ENCODE measurements at regions not wholly inside any gene's neighbourhood (a gene's known extent, or its start where the extent isn't known, plus 50 kb on each side); places are given as distances from the start of the nearest gene placed in this dataset.

DNA sequence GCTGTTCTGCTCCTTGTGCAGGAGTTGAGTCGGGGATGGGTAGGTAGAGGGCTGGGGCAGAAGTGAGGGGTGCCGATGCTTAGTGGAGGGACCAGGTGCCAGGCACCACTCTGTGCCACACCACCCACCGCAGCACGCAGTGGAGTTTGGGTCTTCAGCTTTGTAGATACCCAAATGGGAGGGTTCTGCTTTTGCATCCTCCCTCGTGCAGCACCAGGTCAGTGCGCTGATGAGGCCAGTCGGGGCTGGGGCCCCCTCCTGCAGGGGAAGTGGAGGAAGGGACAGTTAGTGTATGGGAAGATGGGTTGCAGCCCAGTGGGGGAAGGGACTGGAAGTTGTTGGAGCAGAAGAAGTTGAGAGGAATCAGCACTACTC lies 244.0 kb downstream of the RHOU start:
- no peak for DNase-seq

DNA sequence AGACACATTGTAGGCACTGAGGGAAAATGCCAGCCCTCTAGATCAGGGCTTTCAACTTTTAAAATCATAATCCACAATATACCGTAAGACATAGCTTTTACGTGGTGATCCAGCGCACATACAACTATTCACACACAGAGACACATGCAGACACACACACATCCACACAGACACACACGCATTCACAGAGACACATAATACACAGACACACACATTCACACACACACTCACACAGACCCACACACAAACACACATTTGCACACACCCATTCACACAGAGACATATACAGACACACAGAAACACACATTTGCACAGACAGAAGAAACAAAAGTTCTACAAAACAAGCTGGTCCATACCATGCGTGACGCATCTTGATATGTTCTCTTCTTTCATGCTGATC lies 244.5 kb downstream of the RHOU start:
- no peak for DNase-seq

DNA sequence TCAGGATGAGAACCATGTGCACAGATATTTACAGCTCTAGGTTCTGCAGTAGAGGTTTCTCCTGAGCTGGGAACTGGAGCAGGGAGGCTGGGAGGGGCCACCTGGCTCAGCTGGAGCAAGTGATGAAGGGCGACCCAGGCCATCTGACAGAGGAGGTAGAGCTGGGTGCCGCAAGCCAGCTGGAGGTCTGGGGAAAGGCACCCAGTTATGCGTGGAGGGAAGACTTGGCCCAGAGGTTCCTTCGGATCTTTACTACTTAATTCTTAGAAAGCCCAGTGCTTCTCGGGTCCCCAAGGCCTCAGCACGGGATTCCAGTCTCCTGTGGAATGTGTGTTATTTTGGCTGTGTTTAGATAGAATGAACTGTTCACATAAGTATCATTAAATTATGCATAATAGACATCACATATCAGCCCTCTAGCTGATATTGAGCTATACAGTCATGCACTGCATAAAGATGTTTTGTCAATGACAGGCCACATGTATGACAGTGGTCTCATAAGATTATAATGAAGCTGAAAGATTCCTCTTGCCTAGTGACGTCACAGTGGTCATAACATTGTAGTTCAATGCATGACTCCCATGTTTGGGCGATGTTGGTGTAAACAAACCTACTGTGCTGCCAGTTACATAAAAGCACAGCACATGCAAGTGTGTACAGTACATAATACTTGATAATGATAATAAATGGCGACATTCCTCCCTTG lies 245.1 kb downstream of the RHOU start:
- no peak for DNase-seq

DNA sequence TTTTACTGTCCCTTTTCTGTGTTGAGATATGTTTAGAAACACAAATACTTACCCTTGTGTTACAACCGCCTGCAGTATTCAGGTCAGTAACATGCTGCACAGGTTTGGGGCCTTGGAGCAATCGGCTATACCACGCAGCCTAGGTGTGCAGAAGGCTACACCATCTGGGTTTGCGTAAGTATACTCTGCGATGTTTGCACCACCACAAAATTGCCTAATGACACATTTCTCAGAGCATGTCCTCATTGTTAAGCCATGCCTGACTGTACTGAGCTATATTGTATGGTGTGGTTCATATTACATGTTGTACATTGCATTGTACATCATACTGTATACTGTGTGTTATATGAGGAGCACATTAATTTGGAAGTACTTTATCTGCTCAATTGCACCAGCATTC lies 247.4 kb downstream of the RHOU start:
- DNase-seq, result peak; percentile 44

DNA sequence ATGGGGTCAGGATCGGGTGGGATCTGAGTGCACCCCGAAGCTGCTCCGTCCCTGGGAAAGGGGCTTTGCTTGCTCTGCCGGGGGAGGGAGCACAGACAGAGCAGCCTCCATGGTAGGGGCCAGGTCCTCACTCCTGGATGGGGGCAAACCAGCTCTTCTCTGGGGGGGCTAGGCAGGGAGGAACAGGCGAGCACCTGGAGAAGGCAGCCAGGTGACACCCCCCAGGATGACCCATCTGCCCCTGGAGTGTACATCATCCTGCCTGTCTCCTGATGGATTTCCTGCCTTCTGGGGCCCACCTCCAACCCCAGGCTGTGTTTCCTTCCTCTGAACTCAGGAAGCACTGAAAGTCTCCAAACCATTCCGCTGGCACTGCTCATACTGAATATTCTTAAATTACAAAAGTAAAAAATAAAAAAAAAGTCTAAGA lies 248.0 kb downstream of the RHOU start:
- no peak for DNase-seq

DNA sequence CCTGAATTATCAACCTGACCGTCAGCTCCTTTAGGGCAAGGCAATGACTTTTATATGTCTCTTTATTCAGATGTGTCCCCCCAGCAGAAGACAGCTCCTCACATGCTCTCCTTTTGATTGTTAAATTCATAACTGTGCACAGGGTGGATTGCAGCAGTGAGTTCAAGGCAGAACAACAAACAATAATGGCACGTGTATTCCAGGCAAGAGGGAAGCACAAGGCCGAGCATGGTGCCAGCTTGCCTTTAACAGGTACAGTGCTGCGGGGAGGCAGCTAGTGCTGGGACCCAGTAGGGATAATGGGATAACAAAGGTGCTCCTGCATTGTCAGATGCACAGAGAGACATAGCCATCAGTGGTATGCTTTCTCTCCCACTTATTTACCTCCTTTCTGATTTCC lies 248.4 kb downstream of the RHOU start:
- DNase-seq, result no peak

DNA sequence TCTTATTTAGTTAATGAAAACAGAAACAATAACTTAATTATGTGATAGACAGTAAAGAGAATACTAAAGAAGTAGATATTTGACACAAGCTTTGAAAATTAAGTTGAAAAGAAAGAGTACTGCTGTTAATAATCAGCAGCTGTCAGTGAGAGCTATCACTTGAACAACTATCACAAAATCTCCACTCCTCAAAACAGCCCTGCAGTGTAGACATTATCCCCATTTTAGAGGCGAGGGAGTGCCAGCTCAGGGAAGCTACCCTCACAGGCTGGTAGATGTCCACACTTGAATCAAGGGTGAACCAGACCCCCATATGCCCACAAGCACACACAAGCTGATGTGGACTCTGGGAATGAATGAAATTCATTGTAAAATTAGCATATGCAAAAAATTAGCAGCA lies 248.8 kb downstream of the RHOU start:
- no peak for DNase-seq

DNA sequence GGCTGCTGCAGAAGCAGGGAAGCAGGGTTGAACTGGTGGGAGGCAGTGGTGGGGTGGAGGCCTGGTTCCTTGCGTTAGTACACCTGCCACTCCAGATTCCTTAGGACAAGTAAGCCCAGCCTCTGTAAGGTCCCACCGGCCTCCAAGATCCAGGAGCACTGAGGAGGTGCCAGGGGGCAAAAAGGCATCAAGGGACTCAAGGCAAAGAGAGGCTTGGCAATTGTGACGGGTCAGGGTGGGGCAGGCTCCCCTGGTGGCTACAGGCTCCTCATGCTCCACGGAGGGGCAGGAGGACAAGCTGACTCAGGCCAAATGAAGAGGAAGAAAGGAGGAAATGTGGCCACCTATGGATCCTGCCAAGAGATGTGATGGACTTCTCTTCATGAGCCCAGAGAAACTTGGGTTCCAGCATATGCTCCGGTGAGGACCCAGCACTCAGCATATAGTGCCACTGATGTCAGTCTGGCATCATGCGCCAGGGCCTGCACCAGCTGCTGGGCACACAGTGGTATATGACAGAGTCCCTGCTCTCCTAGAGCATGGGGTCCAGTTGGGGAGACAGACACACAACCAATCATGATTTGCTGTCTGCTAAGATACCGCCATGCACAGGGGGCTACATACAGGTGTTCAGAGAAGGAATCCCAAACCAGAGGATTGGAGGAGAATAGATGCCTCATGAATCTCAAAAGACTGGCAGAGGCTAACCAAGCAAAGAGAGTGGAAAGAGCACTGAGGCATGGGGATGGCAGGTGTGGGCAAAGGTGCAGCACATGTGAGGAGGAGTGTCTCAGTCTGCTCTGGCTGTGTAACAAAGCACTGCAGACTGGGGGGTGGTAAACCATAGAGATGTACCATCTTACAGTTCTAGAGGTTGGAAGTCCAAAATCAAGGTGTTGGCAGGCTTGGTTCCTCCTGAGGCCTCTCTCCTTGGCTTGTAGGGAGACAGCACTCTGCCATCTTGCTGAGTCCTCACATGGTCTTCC lies 249.7 kb downstream of the RHOU start:
- no peak for DNase-seq

DNA sequence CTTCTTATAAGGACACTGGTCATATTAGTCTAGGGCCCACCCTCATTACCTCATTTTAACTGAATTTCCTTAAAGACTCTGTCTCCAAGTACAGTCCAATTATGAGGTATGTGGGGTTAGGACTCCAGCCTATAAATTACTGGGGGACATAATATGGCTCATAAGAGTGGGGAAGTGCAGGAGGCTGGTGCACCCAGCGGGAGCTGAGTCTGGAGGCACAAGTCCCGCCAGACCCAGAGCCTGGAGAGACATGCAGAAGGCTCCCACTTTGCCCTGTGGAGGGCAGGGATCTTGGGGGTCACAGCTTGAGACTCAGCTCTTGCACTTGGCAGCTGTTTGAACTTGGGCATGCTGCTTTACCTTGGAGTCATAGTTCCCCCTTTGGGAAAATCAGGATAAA lies 250.4 kb downstream of the RHOU start:
- DNase-seq, result no peak

DNA sequence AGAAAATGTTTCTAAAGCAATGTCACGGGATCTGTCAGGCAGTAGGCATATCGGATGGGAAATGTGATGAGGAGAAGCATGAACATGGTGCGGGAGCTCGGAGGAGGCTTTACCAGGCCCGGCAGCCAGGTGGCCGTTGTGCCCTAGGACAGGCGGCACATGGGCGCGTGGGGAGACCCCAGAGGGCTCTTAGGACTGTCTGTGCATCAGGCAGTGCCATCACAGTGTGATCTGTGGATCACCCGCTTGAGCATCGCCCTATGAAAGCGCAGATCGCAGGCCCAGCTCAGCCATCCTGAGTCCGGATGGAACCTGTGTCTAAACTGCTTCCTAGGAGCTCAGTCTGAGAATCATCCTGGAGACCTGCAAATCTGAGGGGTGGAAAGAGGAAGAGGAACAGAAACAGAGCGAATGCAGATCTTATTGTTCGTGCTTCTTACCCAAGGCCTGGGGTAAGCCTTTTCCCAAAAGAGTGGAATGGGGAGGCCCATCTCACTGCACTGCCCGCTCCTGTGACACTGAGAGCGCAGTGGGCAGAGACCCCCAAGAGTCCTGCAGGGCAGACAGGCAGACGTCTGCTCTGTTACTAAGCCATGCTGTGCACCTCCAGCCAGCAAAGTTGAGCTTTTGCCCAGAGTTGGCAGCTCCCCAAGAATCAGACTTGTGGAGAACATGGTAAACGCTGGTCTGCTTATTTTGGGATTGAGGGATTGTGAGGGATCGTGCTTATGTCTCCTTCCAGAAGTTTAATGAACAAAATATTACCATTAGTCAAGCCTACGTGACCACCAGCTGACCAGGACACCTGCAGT lies 251.0 kb downstream of the RHOU start:
- peak; percentile 48 for DNase-seq

DNA sequence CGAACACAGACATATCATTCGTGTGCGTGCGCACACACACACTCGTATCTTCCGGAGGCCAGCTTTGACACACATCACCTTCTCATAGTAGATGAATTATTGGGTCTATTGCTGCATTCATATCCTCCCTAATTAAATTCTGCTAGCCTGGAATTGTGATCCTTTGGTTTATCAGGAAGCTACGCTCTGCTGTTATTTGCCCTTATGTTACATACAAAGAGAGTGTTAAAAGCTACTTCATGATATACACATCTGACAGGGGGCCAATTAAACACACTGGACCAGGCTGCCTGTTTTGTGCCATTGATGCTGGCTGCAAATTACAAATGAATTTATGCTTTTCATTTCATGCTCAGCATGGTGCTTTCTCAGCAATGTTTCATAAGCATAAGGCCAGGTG lies 252.0 kb downstream of the RHOU start:
- no peak for DNase-seq

DNA sequence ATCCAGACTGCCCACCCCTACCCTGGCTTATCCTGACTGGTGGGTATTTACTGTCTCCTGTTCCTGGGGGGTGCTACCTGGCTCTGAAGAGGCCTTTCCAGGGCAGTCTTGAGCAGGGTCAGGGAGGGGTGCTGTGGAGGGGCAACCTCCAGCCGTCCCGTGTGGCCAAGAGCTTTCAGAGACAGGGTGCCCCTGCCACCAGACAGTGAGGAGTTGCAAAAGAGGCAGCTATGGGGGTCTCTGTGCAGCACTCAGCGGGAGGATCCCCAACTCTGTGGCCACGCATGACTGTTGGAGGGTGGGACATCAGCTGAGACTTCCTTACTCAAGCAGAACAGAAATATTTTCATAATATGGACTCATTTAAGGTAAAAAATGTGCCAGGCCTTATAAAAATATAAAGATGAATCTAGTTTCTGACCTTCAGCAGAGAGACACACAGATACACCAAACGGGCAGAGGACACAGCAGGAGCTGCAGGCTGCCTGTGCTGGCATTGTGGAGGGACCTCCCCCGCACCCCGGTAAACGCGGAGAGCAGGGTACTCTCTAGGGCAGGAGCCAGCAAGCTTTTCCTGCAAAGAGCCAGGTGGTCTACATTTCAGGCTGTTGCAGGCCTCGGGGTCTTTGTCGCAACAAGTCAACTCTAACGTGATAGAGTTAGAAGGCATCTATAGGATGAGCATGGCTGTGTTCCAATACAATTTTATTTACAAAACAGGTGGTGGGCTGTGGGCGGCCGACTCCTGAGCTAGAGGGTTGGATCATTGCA lies 252.6 kb downstream of the RHOU start:
- DNase-seq, result no peak

DNA sequence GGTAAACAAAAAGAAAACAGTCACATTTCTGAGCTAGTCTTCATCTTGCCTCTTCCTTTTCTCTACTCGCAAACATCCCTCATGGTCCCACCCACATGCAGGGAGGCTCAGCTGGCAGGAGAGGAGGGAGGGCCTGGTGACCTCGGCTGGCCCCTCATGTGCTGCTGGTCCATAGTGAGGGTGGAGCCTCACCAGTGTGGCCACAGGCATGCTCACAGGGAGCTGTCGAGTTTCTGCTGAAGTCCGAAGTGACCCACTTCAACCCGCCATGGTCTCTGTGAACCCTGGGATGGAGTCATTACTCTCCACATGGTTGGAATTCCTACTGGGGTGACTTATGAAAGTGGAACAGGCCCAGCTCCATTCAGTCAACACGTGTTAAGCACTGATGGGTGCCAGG lies 253.4 kb downstream of the RHOU start:
- DNase-seq, result peak; percentile 59

DNA sequence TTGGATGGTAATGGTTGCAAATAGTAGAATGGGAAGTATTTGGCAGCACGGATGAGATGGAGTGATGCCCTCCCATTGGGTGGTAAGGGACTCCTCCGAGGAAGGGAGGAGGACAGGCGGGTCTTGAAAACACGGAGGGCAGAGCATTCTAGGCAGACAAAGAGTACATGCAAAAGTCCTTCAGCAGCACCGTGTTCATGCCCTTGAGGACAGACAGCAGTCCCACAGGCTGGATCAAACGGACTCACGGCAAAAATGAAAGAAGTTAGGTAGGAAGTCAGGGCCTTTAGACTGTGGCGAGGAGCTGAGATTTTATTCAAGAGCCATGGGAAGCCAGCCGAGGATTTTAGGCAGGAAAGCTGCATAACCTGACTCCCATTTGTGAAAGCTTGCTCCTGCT lies 253.9 kb downstream of the RHOU start:
- DNase-seq, result no peak

DNA sequence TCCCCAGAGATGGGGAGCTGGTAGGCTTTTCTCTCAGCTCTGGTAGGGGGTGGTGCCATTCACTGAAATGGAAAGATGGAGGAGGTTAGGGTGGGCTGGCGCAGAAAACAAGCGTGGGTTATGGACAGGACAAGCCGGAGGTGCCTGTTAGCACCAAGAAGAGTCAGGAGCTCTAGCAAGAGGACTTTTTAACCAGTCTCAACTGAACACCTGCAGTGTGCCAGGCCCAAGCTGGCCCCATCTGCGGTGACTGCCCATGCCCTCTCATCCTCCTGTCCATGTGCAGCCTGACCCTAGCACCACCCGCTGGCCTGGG lies 254.4 kb downstream of the RHOU start:
- DNase-seq, result no peak

DNA sequence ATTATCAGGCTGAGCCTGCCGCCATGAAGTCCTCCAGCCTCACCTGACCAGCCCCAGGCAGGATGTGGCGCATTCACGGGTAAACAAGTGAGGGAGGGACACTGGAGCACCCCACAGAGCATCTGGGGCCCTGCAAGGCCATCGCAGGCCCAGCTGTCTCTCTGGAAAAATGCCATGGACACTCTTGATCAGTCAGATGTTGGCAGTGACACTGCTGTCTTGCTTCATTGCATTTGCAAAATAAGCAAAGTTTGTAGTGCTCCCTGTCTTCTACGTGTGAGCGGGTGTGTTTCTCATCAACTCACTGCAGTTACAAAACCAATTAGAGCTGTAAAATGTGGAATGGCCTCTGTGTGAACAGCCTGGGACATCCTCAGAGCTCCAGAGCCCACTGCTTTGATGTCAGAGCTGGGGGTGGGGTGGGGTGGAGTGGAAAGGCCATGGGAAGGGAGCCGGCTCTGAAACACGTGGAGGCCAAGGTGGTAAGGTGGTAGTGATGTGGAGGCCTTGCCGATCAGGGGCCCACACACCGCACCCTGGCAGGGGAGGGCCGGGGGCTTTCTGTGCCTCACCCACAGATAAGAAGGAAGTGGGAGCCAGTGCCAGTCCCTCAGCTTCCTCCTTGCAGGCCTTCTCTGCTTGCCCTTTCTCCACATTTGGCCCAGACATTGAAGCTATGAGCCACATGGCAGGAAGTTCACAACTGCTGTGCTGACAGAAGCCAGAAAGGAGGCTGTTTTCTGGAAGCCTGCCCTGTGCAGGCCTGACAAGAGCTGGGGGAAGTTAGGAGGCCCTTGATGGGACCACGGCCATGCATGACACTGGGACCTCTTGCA lies 254.9 kb downstream of the RHOU start:
- peak; percentile 81 for DNase-seq

DNA sequence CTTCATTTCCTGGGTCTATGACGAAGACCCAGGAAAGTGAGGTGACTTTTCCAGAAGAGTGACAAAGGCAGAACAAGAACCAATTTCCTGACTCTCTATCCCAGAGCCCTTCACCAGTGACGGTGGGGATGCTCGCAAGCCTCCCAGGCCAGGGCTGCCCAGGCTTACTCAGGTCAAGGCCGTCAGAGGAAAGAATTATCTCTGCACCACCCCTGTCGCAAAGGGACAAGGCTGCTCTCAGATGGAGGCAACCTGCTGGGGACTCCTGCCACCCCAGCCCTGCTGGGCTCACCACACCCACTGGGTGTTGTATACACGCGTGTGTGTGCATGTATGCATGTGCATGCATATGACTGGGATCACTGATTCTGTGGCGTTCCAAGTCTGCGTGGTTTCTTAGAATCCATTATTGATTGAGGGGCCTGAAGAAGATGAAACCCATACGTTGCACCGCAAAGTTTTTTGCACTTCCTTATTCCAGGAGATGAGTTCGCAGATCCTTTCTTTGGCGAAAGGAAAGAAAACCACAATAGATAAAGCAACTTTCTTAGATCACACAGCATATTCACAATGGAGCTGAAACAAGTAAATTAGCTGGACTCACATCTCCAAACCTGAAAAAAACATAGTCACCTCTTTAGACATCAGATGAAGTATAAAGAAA lies 255.8 kb downstream of the RHOU start:
- peak; percentile 52 for DNase-seq

DNA sequence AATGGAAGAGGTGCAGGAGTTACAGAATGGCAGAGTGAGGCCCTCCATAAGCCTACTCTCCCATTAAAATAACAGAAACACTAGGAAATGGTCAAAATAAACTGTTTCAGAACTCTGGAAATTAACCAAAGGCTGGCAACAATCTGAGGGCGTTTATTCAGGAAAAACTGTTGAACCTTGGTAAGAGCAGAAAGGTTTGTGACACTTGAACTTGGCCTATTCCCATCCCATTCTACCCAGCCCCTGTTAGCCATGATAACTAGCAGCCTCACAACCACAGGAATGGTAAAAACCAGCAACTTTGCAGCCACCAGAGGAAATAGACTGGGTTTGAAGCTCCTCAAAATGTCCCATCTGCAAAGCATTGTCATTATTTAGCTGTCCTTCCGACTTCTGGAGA lies 256.8 kb downstream of the RHOU start:
- DNase-seq, result no peak

DNA sequence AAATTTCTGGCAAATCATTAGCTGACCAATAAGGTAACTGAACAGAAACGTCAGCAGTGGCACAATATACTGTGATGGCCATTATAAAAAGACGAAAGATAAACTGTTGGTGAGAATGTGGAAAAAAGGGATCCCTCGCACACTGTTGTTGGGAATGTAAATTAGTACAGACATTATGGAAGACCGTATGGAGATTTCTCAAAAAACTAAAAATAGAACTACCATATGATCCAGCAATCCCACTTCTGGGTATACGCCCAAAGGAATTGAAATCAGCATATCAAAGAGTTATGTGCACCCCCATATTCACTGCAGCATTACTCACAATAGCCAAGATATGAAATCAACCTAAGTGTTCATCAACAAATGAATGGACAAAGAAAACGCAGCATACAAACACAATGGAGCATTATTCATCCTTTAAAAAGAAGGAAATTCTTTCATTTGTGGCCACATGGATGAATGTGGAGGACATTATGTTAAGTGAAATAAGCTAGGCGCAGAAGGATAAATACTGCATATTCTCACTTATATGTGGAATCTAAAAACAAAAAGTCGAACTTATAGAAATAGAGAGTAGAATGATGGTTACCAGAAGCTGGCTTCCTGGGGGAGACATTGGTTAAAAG lies 257.7 kb downstream of the RHOU start:
- no peak for DNase-seq

DNA sequence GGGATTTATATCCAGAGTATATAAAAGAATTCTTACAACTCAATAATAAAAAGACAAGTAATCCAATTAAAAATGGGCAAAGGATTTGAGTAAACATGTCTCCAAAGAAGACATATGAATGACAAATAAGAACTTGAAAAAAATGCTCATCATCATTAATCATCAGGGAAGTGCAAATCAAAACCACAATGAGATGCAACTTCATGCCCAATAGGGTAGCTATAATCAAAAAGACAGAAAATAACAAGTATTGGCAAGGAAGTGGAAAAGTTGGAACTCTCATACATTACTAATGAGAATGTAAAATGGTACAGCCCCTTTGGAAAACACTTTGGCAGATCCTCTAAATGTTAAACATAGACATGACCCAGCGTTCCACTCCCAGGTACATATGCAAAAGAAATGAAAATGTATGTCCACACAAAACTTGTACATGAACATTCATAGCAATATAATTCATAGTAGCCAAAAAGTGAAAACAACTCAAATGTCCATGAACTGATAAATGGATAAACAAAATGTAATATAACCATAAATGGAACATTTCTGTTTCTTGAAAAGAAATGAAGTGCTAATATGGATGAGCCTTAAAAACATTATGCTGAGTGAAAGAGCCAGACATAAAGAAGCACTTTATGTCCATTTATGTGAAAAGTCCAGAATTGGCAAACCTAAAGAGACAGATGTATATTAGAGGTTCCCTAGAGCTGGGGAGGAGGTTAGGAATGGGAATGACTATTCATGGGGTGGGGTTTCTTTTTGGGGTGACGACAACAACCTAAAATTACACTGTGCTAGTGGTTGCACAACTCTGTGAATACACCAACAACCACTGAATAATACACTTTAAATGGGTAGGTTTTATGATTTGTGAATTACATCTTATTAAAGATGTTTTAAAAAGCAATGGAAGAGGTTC lies 259.7 kb downstream of the RHOU start:
- peak; percentile 82 for DNase-seq
